ENCODE measurements at regions not wholly inside any gene's neighbourhood (a gene's known extent, or its start where the extent isn't known, plus 50 kb on each side); places are given as distances from the start of the nearest gene placed in this dataset.

GRCh38 chr11:134582770-134583095, 170.7 kb upstream of the B3GAT1 start:
- no peak for DNase-seq

- no peak for DNase-seq
Observed at GRCh38 chr11:134581966-134582769, 170.1 kb upstream of the B3GAT1 start.

- no peak for DNase-seq
Observed at GRCh38 chr11:134581121-134581626, 169.1 kb upstream of the B3GAT1 start.

- DNase-seq, result no peak
Observed at GRCh38 chr11:134580610-134580975, 168.6 kb upstream of the B3GAT1 start.

GRCh38 chr11:134579724-134580609, 167.9 kb upstream of the B3GAT1 start:
- DNase-seq, result no peak

- DNase-seq, result no peak
Observed at GRCh38 chr11:134578807-134579723, 167.0 kb upstream of the B3GAT1 start.

- DNase-seq, result no peak
Observed at GRCh38 chr11:134577751-134578395, 165.8 kb upstream of the B3GAT1 start.

- DNase-seq, result no peak
Observed at GRCh38 chr11:134576721-134577171, 164.7 kb upstream of the B3GAT1 start.

GRCh38 chr11:134576286-134576685, 164.2 kb upstream of the B3GAT1 start:
- DNase-seq, result no peak

- no peak for DNase-seq
Observed at GRCh38 chr11:134575504-134576230, 163.6 kb upstream of the B3GAT1 start.

GRCh38 chr11:134574947-134575346, 162.9 kb upstream of the B3GAT1 start:
- DNase-seq, result no peak

- DNase-seq, result no peak
Observed at GRCh38 chr11:134574425-134574824, 162.4 kb upstream of the B3GAT1 start.

GRCh38 chr11:134573857-134574256, 161.8 kb upstream of the B3GAT1 start:
- DNase-seq, result no peak

- DNase-seq, result no peak
Observed at GRCh38 chr11:134572741-134573675, 161.0 kb upstream of the B3GAT1 start.

- no peak for DNase-seq
Observed at GRCh38 chr11:134571301-134571700, 159.3 kb upstream of the B3GAT1 start.

- DNase-seq, result no peak
Observed at GRCh38 chr11:134569195-134569594, 157.2 kb upstream of the B3GAT1 start.

- no peak for DNase-seq
Observed at GRCh38 chr11:134566311-134566710, 154.3 kb upstream of the B3GAT1 start.

GRCh38 chr11:134565343-134565891, 153.4 kb upstream of the B3GAT1 start:
- no peak for DNase-seq

- no peak for DNase-seq
Observed at GRCh38 chr11:134564472-134565200, 152.6 kb upstream of the B3GAT1 start.
